ENCODE measurements at regions not wholly inside any gene's neighbourhood (a gene's known extent, or its start where the extent isn't known, plus 50 kb on each side); places are given as distances from the start of the nearest gene placed in this dataset.

DNA sequence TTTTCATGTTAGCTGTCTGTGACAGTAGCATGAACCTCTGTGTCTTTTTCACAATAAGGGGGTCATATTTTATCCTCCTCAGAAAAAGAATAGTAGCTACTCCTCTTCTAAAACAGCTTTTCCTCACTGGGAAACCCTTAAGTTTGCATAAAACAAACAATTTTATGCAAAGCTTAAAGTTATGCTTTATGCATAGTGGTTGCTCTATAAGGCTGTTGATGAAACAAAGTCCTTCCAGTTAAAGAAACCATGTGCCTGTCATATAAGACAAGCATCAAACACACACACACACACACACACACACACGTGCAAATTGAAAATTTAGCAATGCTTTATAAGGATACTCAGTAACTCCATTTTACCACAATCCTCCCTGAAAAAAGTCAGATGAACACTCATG, 107.0 kb downstream of the CHD1L start:
- TF ChIP-seq, protein P1, sequence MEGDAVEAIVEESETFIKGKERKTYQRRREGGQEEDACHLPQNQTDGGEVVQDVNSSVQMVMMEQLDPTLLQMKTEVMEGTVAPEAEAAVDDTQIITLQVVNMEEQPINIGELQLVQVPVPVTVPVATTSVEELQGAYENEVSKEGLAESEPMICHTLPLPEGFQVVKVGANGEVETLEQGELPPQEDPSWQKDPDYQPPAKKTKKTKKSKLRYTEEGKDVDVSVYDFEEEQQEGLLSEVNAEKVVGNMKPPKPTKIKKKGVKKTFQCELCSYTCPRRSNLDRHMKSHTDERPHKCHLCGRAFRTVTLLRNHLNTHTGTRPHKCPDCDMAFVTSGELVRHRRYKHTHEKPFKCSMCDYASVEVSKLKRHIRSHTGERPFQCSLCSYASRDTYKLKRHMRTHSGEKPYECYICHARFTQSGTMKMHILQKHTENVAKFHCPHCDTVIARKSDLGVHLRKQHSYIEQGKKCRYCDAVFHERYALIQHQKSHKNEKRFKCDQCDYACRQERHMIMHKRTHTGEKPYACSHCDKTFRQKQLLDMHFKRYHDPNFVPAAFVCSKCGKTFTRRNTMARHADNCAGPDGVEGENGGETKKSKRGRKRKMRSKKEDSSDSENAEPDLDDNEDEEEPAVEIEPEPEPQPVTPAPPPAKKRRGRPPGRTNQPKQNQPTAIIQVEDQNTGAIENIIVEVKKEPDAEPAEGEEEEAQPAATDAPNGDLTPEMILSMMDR (IDR thresholded peaks at IDR 0.05): no peak
- no peak for TF ChIP-seq ZFX (IDR thresholded peaks at IDR 0.05; ENCODE audit: borderline replicate concordance)
